RWPE1 (cell line): ENCODE measurements at regions not wholly inside any gene's neighbourhood (a gene's known extent, or its start where the extent isn't known, plus 50 kb on each side); places are given as distances from the start of the nearest gene placed in this dataset.

Source experiments
- CTCF ChIA-PET: fragments of 350-600 bp; sonication (Branson Sonifier 250); formaldehyde crosslinking; extraction: SDS; loops from one replicate; lab custom pipeline; 2021; lab: Yijun Ruan, JAX
- POLR2A ChIA-PET: fragments of 400-600 bp; formaldehyde crosslinking; extraction: SDS; loops from one replicate; lab custom pipeline; 2020; ENCODE audit warnings: antibody characterized with exemption; ENCODE audit not compliant: low non-redundant PET; lab: Yijun Ruan, JAX
- DNase-seq: peaks from one replicate; pipeline ENCODE4 v3.0.0; 2012; ENCODE audit warnings: low spot score
- H3K27ac ChIP-seq: fragments of 450-650 bp; 2 replicates; pipeline ENCODE4 v1.5.1; 2017
- CTCF ChIP-seq: fragments of 450-650 bp; conservative IDR thresholded peaks from 2 replicates; pipeline ENCODE4 v1.5.1; 2017; ENCODE audit warnings: low read depth, mild to moderate bottlenecking

DNA sequence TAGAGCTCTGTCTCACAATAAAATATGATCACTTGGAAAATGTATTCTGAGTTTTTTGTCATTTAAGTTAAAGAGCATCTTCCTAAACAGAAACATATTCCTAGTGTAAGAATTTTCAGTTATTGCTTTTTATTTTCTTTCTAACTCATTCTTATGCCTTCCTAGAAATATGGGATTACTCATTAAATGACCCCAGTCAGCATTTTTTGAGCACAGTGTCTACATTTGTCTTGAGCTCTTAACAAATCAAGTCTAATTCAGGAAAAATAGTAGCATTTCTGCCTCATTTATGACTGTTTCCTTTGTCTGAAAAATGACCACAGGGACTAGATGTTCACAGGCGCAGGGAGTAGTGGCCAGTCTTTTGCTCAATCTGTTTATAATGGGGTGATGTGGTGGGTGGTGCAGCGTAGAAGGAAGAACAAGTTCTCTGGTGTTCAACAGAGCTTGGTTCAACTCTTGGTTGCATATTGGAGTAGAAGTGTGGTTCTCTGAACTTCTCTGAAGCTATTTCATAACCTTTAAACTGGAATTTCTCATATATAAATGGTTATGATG lies 267.1 kb downstream of the CYRIA start:
- TF ChIP-seq CTCF, result no peak
- no peak overlapping the region for H3K27ac ChIP-seq
- no peak for DNase-seq
- CTCF ChIA-PET, result no interaction called here
- POLR2A ChIA-PET, result no interaction called here

- no peak overlapping the region for H3K27ac ChIP-seq
- ChIA-PET POLR2A (no interaction called here), CTCF (no interaction called here)
- TF ChIP-seq CTCF, result no peak
- no peak for DNase-seq
These were observed 267.8 kb downstream of the CYRIA start for GRCh38 chr2:16397681-16398475.

GRCh38 chr2:16396986-16397385 lies 268.6 kb downstream of the CYRIA start:
- CTCF ChIA-PET, result interaction anchor here (0.7 to 0.8 kb wide), 2 partner anchors 19 to 481 kb away, joined by 3 to 5 read pairs; no protein-coding TSS in a partner anchor
- H3K27ac ChIP-seq, result no peak overlapping the region
- DNase-seq, result no peak
- POLR2A ChIA-PET, result no interaction called here
- TF ChIP-seq CTCF, result no peak

GRCh38 chr2:16396171-16396570 lies 269.5 kb downstream of the CYRIA start:
- no peak overlapping the region for H3K27ac ChIP-seq
- ChIA-PET POLR2A (no interaction called here), CTCF (no interaction called here)
- TF ChIP-seq CTCF, result no peak
- no peak for DNase-seq

DNA sequence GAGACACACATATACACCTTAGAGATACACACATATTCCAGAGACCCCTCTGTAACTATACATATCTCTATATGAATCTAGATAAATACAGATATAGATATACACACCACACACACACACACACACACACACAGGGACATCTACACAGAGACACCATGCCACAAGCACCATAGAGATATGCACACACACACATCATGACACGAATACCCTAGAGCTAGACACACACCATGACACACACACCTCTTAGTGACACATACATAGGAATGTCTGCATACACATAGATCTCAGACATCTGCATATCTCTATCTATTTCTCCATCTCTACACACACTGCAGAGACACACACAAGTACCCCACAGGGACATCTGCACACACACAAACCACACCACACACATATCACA lies 270.0 kb downstream of the CYRIA start:
- POLR2A ChIA-PET, result no interaction called here
- H3K27ac ChIP-seq, result no peak overlapping the region
- TF ChIP-seq CTCF, result no peak
- CTCF ChIA-PET, result no interaction called here
- DNase-seq, result no peak

DNA sequence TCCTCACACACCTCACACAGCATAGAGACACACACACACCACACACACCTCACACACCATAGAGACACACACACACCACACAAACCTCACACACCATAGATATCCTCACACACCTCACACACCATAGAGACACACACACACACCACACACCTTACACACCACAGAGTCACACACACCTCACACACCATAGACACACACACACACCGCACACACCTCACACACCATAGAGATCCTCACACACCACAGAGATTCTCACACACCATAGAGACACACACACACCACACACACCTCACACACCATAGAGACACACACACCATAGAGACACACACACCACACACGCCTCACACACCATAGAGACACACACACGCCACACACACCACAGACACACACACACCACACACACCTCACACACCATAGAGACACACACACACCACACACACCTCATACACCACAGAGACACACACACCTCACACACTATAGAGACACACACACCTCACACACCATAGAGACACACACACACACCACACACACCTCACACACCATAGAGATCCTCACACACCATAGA lies 270.6 kb downstream of the CYRIA start:
- no peak overlapping the region for H3K27ac ChIP-seq
- CTCF ChIA-PET, result no interaction called here
- TF ChIP-seq CTCF, result no peak
- DNase-seq, result no peak
- POLR2A ChIA-PET, result no interaction called here
